Hematopoietic multipotent progenitor cell treated with erythropoietin and hydrocortisone succinate and interleukin-3 and kit ligand, for 15 days (in vitro differentiated cells): ENCODE measurements at regions not wholly inside any gene's neighbourhood (a gene's known extent, or its start where the extent isn't known, plus 50 kb on each side); places are given as distances from the start of the nearest gene placed in this dataset.

ENCODE experiments used
- DNase-seq: peaks from one replicate; pipeline ENCODE4 v3.0.0-alpha.2; 2015; ENCODE audit warnings: low spot score

- DNase-seq, result no peak
Observed at GRCh38 chr21:19244502-19245187, 841.1 kb upstream of the TMPRSS15 start.

GRCh38 chr21:19245188-19245580, 841.6 kb upstream of the TMPRSS15 start:
- DNase-seq, result no peak

GRCh38 chr21:19246018-19246417, 842.4 kb upstream of the TMPRSS15 start:
- DNase-seq, result no peak

GRCh38 chr21:19256934-19257660, 853.5 kb upstream of the TMPRSS15 start:
- no peak for DNase-seq

GRCh38 chr21:19261731-19262376, 858.3 kb upstream of the TMPRSS15 start:
- DNase-seq, result no peak

- DNase-seq, result no peak
Observed at GRCh38 chr21:19266636-19267035, 863.1 kb upstream of the TMPRSS15 start.

- DNase-seq, result no peak
Observed at GRCh38 chr21:19268686-19269085, 865.1 kb upstream of the TMPRSS15 start.

GRCh38 chr21:19275065-19275464, 871.5 kb upstream of the TMPRSS15 start:
- no peak for DNase-seq

- no peak for DNase-seq
Observed at GRCh38 chr21:19276665-19277064, 873.1 kb upstream of the TMPRSS15 start.

- no peak for DNase-seq
Observed at GRCh38 chr21:19286876-19287275, 883.3 kb upstream of the TMPRSS15 start.

GRCh38 chr21:19290328-19290727, 886.7 kb upstream of the TMPRSS15 start:
- no peak for DNase-seq

- no peak for DNase-seq
Observed at GRCh38 chr21:19320291-19320690, 916.7 kb upstream of the TMPRSS15 start.

- DNase-seq, result no peak
Observed at GRCh38 chr21:19321688-19322087, 918.1 kb upstream of the TMPRSS15 start.

GRCh38 chr21:19322360-19322759, 918.8 kb upstream of the TMPRSS15 start:
- DNase-seq, result no peak

- DNase-seq, result no peak
Observed at GRCh38 chr21:19326531-19327319, 923.1 kb upstream of the TMPRSS15 start.

GRCh38 chr21:19328954-19329353, 925.4 kb upstream of the TMPRSS15 start:
- no peak for DNase-seq

- DNase-seq, result no peak
Observed at GRCh38 chr21:19340303-19340702, 936.7 kb upstream of the TMPRSS15 start.

- no peak for DNase-seq
Observed at GRCh38 chr21:19340954-19341353, 937.4 kb upstream of the TMPRSS15 start.

GRCh38 chr21:19343711-19344110, 940.1 kb upstream of the TMPRSS15 start:
- no peak for DNase-seq

GRCh38 chr21:19350286-19350685, 946.7 kb upstream of the TMPRSS15 start:
- DNase-seq, result no peak

GRCh38 chr21:19353256-19353655, 949.7 kb upstream of the TMPRSS15 start:
- no peak for DNase-seq

GRCh38 chr21:19368944-19369343, 965.4 kb upstream of the TMPRSS15 start:
- no peak for DNase-seq
